HG03354 (cell line): ENCODE measurements at regions not wholly inside any gene's neighbourhood (a gene's known extent, or its start where the extent isn't known, plus 50 kb on each side); places are given as distances from the start of the nearest gene placed in this dataset.

ENCODE experiments used
- ATAC-seq: cut with Tn5 transposase; IDR thresholded peaks from one replicate; pipeline ENCODE4 v1.9.1; 2021; ENCODE audit warnings: mild to moderate bottlenecking; ENCODE audit not compliant: unreplicated experiment, poor library complexity, severe bottlenecking

DNA sequence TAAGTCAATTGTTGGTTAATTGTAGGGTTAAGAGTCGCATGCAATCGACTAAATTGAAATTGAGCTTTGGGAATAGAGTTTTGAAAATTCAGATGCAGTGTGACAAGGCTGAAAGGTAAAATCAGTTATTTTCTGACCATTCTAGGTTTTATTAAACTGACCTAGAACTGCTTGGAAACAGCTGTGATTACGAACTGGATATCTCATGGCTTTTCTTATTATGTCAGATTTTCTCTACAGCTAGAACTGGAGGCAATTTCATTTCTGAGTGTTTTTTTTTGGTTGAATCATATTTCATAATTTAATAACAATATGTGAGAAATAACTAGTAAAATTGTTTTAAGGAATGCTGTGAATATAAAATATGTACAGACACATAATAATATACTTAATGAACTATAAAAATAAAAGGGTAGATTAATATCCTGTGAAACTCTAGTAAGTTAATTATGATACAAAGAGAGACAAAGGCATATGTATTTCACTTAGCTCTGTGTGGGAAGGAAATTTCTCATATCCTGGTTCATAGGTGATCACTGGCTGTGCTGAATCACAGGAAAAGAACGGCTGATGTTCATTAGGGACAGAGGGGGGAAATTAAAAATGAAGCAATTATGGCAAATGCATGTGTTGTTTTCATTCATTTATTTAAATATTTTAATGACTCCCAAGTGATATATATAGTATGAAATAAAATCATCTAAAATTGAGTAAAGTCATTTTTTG, 403.2 kb downstream of the ZIC1 start:
- ATAC-seq: no peak

- ATAC-seq: no peak
These were observed 404.1 kb downstream of the ZIC1 start for GRCh38 chr3:147813256-147813655.

DNA sequence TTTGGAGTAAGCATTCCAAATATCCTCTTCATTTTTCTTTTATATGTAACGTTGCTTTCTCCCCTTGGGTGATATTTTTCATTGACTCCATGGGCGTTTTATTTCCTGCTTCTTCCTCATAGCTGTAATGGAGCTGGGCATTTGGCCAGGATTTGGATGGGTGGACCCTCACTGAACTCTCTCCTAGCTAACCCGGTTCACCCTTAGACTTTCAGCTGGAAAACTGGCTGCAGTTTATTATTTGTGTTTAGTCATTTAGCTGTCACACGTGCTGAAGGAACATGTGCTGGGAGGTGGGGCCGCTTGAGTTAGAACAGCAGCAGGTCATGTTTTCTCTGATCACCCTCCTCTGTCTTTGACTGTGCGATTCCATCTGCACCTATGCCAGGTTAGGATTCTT, 407.6 kb downstream of the ZIC1 start:
- no peak for ATAC-seq

DNA sequence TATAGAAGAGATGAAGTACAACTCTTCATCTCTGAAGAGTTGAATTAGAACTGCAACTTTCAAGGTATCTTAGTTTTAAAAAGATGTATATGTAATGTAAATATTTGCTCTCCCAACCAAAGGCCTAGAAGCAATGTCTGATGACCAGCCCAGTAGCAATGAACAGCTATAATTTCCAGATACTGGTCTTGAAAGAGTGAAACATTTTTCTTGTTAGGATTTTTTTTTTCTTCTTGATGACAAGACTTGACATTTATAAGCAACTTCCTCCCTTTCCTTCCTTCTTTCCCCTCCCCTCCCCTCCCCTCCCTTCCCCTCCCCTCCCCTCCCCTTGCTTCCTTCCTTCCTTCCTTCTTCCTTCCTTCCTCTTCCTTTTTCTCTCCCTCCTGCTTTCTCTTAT, 423.4 kb downstream of the ZIC1 start:
- ATAC-seq: no peak

- no peak for ATAC-seq
These were observed 427.2 kb downstream of the ZIC1 start for GRCh38 chr3:147836330-147836729.

GRCh38 chr3:147838652-147839051, 429.5 kb downstream of the ZIC1 start:
- ATAC-seq: peak; percentile 58

DNA sequence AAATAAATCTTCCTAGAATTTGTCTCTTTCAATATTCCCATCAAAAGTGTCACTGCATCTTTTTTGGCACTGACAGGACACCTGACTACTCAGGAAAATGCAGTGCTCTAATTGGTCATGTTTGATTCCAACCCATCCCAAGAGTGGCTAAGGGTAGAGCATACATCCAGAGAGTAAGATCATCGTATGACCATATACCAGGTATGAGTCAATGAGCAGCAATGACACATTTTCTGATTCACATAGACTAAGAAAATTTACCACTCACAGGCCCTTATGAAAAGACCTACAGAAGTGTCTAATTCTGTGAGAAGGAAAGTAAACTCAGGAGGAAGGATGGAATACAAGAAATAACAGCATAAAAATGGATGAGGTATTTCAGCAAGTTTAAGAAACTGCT, 434.2 kb downstream of the ZIC1 start:
- ATAC-seq: no peak

- ATAC-seq: no peak
These were observed 437.1 kb downstream of the ZIC1 start for GRCh38 chr3:147846293-147846692.

GRCh38 chr3:147846854-147847478, 437.8 kb downstream of the ZIC1 start:
- no peak for ATAC-seq

- no peak for ATAC-seq
These were observed 441.9 kb downstream of the ZIC1 start for GRCh38 chr3:147851062-147851461.

DNA sequence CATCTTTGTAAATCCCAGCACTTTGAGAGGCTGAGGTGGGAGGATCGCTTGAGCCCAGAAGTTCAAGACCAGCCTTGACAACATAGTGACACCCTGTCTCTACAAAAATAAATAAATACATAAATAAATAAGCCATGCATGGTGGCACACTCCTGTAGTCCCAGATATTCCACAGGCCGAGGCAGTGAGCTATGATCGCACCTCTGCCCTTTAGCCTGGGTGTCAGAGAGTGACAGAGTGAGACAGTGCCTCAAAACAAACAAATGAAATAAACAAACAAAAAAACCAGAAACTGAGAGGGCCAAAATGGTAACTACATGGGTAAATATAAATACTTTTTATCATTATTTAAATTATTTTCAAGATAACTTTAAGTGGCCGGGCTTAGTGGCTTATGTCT, 445.4 kb downstream of the ZIC1 start:
- no peak for ATAC-seq

DNA sequence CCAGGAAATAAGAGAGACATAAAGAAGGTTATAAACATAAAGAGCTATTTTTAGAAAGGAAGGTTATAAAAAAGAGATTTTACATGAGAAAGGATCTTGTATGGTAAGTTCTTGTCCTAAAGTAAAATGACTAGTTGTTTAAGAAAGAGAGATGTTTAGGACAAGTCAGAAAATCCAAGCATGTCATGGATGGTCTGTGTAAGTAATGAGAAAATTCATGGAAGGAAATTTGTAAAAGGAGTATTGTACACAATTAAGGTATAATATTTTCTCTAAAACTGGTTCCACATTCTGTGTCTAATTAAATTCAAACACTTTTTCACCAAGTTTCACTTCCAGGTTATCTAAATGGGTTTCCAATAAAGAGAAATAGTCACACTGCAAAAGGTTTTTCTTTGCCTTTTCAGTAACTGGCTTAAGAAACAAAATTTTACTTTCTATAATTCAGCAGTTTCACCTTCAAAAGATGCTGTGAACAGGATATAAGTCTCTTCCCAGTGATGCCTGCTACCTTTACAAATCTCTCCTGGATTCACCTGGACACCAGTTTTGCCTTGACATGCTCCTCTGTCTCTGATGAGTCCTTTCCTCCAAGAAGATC, 455.7 kb downstream of the ZIC1 start:
- ATAC-seq: no peak

- ATAC-seq: no peak
These were observed 457.4 kb downstream of the ZIC1 start for GRCh38 chr3:147866561-147866960.

DNA sequence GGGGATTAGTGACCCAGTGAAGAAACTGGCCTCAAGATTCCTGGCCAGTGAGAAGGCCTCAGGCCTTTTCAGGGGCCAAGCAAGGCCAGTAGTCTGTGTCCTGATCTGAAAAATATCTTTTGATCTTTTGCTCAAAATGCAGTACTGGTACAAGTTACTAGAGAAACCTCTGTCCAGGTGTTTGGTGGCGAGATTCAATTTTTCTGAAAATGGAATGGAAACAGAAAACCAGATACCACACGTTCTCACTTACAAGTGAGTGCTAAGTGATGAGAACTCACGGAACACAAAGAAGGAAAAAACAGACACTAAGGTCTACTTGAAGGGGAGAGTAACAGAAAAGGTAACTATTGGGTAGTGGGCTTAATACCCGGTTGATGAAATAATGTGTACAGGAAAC, 463.4 kb downstream of the ZIC1 start:
- no peak for ATAC-seq

DNA sequence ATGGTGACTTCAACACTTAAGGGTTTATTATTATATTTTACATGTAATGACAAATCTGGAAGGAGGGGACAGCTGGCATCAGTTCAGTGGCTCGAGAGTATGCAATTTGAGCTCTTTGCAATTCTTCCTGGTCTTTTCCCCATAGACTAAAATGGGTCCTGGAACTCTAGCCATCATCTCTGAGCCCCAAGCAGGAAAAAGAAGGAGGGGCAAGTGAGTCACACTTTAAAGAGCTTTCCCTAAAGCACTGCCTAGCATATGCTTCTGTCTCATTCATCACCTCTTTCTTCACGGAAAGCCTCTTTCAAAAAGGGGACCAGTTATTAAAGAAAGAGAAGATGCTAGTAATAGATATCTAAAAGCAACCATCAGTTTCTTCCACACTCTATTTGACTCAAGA, 466.3 kb downstream of the ZIC1 start:
- ATAC-seq: no peak

DNA sequence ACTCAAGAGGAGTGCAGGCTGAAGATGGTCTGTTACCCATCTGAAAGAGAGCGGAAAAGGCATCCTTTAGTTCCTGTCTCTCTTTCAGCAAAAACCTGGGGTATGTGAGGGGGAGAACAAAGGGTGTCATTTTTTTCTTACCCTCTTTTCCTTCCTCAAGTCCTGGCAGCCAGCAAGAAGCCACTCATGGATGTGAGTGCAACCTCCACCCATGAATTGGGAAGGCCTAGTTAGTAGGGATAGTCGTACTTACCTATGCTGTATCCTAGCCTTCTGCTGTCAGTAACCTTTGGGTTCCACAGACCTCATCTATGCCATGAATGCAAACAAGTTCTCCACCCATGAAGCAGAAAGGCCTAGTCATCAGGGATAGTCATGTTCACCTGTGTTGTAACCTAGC, 472.8 kb downstream of the ZIC1 start:
- ATAC-seq: no peak

DNA sequence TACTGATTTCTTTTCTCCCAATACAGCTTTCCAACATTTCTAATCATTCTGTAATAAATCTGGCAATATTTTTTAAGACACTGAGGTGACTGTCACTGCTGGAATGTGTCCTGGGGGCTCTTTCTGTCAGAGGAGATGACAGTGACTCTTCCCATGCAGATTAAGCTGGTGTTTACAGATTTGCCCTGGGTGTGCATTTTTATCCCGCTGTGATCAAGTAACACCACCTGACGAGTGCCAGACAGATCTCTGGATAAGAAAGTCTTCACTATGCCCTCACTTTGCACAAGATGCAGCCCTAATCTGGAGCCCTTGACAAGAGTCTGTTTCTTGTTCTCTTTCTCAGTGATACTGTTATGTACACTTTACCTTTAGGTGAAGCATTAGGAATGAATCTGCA, 477.7 kb downstream of the ZIC1 start:
- no peak for ATAC-seq

GRCh38 chr3:147887797-147888196, 478.6 kb downstream of the ZIC1 start:
- no peak for ATAC-seq

DNA sequence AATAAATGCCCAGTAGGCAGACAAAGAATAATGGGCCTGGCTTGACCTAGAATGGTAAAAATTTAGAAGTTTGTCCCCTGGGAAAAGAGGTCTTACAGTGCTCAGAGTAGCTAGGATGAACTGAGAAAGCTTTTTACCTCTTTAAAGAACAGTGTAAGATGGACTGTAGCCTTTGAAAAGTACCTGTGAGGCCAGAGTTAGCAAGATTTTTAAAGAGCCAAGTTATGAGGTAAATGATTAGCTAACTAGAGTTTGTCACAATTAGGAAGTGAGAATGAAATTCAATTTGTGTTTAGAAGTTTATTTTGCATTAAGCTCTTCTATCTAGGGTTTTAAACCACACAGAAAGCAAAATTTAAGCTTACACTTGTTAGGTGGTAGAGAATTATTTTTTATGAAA, 480.9 kb downstream of the ZIC1 start:
- ATAC-seq: peak; percentile 91

DNA sequence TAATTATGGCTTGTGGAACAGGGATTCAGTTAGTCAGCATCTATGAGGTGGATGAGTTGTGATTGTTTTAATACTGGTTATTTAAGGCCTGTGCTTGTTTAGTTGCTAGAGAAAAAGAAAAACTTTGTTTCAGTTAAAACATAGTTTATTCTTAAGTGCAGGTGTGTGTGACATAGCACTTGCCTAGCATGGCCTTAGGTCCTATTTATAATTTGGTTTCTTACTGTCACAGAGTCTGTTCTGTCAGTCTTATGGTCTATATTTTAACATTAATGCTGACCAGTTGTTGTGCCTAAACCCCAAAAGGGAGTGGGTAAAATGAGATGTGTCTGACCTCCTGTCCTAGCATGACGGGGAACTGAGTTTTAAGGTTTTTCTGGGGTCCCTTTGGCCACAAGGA, 486.3 kb downstream of the ZIC1 start:
- no peak for ATAC-seq

- ATAC-seq: no peak
These were observed 491.7 kb downstream of the ZIC1 start for GRCh38 chr3:147900851-147901250.
